HepG2 (cell line): ENCODE measurements at regions not wholly inside any gene's neighbourhood (a gene's known extent, or its start where the extent isn't known, plus 50 kb on each side); places are given as distances from the start of the nearest gene placed in this dataset.

Source experiments
- ATAC-seq: fragments of 200-7000 bp; cut with Tn5 transposase; 3 replicates; pipeline ENCODE4 v1.9.1; 2020; ENCODE audit warnings: mild to moderate bottlenecking, moderate library complexity
- BruUV-seq: library from RNA; stranded (reverse); fragments of 400-500 nt; replicated peaks from 2 replicates; lab custom pipeline; 2021; lab: Mats Ljungman, UMichigan
- CTCF ChIA-PET: fragments of 300-600 bp; formaldehyde crosslinking; extraction: SDS; loops from one replicate; lab custom pipeline; 2021; ENCODE audit warnings: low total read pairs, inconsistent platforms, low intra/inter-chr PET ratio; lab: Yijun Ruan, JAX
- POLR2A ChIA-PET: fragments of 350-600 bp; sonication (Branson Sonifier 250); formaldehyde crosslinking; loops from one replicate; lab custom pipeline; 2020; ENCODE audit warnings: antibody characterized with exemption, inconsistent platforms; lab: Yijun Ruan, JAX
- DNase-seq: peaks from one replicate; pipeline ENCODE4 v3.0.0-alpha.2; 2015; ENCODE audit warnings: low spot score
- FAIRE-seq: peaks from 3 replicates; lab custom pipeline; 2011; peaks lifted over from hg19 to GRCh38; lab: Jason Lieb, UNC
- H2AFZ ChIP-seq: one replicate; pipeline ENCODE4 v1.6.1; 2011; ENCODE audit warnings: low read length, inconsistent platforms
- H3K27ac ChIP-seq: fragments of 300-600 bp; 3 replicates; pipeline ENCODE4 v1.8.0; 2011; ENCODE audit warnings: mixed run types, mild to moderate bottlenecking, mixed read lengths, low read length, inconsistent platforms; ENCODE audit not compliant: insufficient read depth; ENCODE audit errors: extremely low read length
- H3K27me3 ChIP-seq, 2 experiments: fragments of 200-600 bp in 1 of 2; 2 replicates in 1 of 2; 3 replicates in 1 of 2; pipeline versions ENCODE4 v1.6.0 to v1.8.0; 2011; ENCODE audit warnings: low read length in 2 of 2, mild to moderate bottlenecking in 2 of 2, moderate library complexity in 2 of 2, inconsistent platforms in 1 of 2; ENCODE audit not compliant: insufficient read depth in 2 of 2, control insufficient read depth in 1 of 2
- H3K36me3 ChIP-seq, 2 experiments: fragments of 200-600 bp in 1 of 2; replicated peaks in 1 of 2; 2 replicates in 1 of 2; 3 replicates in 1 of 2; pipeline versions ENCODE4 v1.5.1 to v1.8.0; 2011; ENCODE audit warnings: low read length in 2 of 2, inconsistent platforms in 1 of 2; ENCODE audit not compliant: insufficient read depth in 2 of 2, control insufficient read depth in 1 of 2
- H3K4me1 ChIP-seq: 2 replicates; pipeline ENCODE4 v1.5.1; 2012; ENCODE audit warnings: low read length, inconsistent platforms; ENCODE audit not compliant: insufficient read depth
- H3K4me2 ChIP-seq: 2 replicates; pipeline ENCODE4 v1.6.0; 2011; ENCODE audit warnings: low read depth, low read length, inconsistent platforms
- H3K4me3 ChIP-seq, 3 experiments: fragments of 200-600 bp in 1 of 3; sonication (generic), shearing (Covaris generic) in 1 of 3; replicated peaks in 1 of 3; 2 replicates each; pipeline ENCODE4 v1.5.1; 2011 to 2016; ENCODE audit warnings: low read length in 3 of 3, inconsistent platforms in 2 of 3, low read depth in 2 of 3, mild to moderate bottlenecking in 2 of 3, control low read depth in 1 of 3, mixed read lengths in 1 of 3; ENCODE audit not compliant: insufficient read depth in 1 of 3
- H3K79me2 ChIP-seq: one replicate; pipeline ENCODE4 v1.6.1; 2011; ENCODE audit warnings: low read length, inconsistent platforms; ENCODE audit not compliant: insufficient read depth
- H3K9ac ChIP-seq: 2 replicates; pipeline ENCODE4 v1.6.0; 2011; ENCODE audit warnings: mild to moderate bottlenecking, low read depth, low read length, inconsistent platforms; ENCODE audit not compliant: insufficient read depth
- H3K9me3 ChIP-seq: 2 replicates; pipeline ENCODE4 v1.5.1; 2012; ENCODE audit warnings: mild to moderate bottlenecking, low read length
- H4K20me1 ChIP-seq: 2 replicates; pipeline ENCODE4 v1.6.0; 2011; ENCODE audit warnings: inconsistent platforms, mild to moderate bottlenecking, low read length, moderate library complexity; ENCODE audit not compliant: insufficient read depth
- ATM ChIP-seq: fragments of 450-650 bp; IDR thresholded peaks from 2 replicates; pipeline ENCODE4 v1.7.1; 2017; ENCODE audit warnings: mild to moderate bottlenecking, borderline replicate concordance
- DDIT3 ChIP-seq: sonication (generic); formaldehyde crosslinking; IDR thresholded peaks from 2 replicates; pipeline ENCODE4 v1.4.0; 2020; ENCODE audit warnings: mild to moderate bottlenecking, missing genetic modification reagents
- HDAC6 ChIP-seq: fragments of 200-600 bp; sonication (generic); IDR thresholded peaks from 2 replicates; pipeline ENCODE4 v1.7.0; 2017; ENCODE audit warnings: mild to moderate bottlenecking, antibody characterized with exemption, low read length, low read depth
- RAD21 ChIP-seq: fragments of 450-650 bp; formaldehyde crosslinking; IDR thresholded peaks from 2 replicates; pipeline ENCODE4 v1.5.0; 2020; ENCODE audit warnings: mild to moderate bottlenecking
- RCOR2 ChIP-seq: IDR thresholded peaks from 2 replicates; pipeline ENCODE4 v1.6.1; 2016; ENCODE audit warnings: missing biosample characterization, missing genetic modification reagents
- RXRA ChIP-seq: sonication (generic); formaldehyde crosslinking; IDR thresholded peaks from 2 replicates; pipeline ENCODE4 v1.5.1; 2020; ENCODE audit warnings: missing genetic modification reagents
- SIX1 ChIP-seq: sonication (generic); formaldehyde crosslinking; IDR thresholded peaks from 2 replicates; pipeline ENCODE4 v1.4.0; 2020; ENCODE audit warnings: missing genetic modification reagents, borderline replicate concordance
- SNRNP70 ChIP-seq: fragments of 200-400 bp; formaldehyde crosslinking; IDR thresholded peaks from 2 replicates; pipeline ENCODE4 v1.6.1; 2017; ENCODE audit warnings: mild to moderate bottlenecking, low read depth, low read length, moderate library complexity
- SYNCRIP ChIP-seq: fragments of 200-400 bp; formaldehyde crosslinking; IDR thresholded peaks from 2 replicates; pipeline ENCODE4 v1.6.1; 2018; ENCODE audit warnings: mild to moderate bottlenecking, low read depth, low read length; ENCODE audit not compliant: insufficient read depth
- TBX2 ChIP-seq: sonication (generic); formaldehyde crosslinking; IDR thresholded peaks from 2 replicates; pipeline ENCODE4 v1.5.0; 2020; ENCODE audit warnings: missing genetic modification reagents, mild to moderate bottlenecking, borderline replicate concordance
- ZNF337 ChIP-seq: sonication (generic); formaldehyde crosslinking; IDR thresholded peaks from 2 replicates; pipeline ENCODE4 v1.5.1; 2020; ENCODE audit warnings: missing genetic modification reagents, low read depth, mild to moderate bottlenecking, borderline replicate concordance
- ZNF460 ChIP-seq: sonication (generic); formaldehyde crosslinking; IDR thresholded peaks from 2 replicates; pipeline ENCODE4 v1.5.1; 2020; ENCODE audit warnings: missing genetic modification reagents, mild to moderate bottlenecking, borderline replicate concordance
- ZNF879 ChIP-seq: sonication (generic); formaldehyde crosslinking; IDR thresholded peaks from 2 replicates; pipeline ENCODE4 v1.8.1; 2023; ENCODE audit warnings: missing genetic modification reagents
- WGBS: methylation state at CpG from one replicate; pipeline ENCODE4 v1.1.6; 2017; ENCODE audit warnings: low lambda C conversion rate; 5-methylcytosine and 5-hydroxymethylcytosine counted together
- in situ Hi-C: cut with HindIII; loops from 2 replicates; pipeline ENCODE4 v1.10.0; 2017; ENCODE audit warnings: low pct_unique_long_range_greater_than_20kb; ENCODE audit not compliant: extremely low pct_ligation_motif_present
- intact Hi-C: fragments of 100-400 bp; cut with micrococcal nuclease; formaldehyde crosslinking; loops from one replicate; pipeline ENCODE4 v1.10.0; 2022; ENCODE audit not compliant: unreplicated experiment

- Histone ChIP-seq H3K27me3 (no peaks in the 10 kb centered on the region), H3K79me2 (no peaks in the 10 kb centered on the region)
- TF ChIP-seq ATM: no peak
- no peak for TF ChIP-seq RCOR2 (CRISPR knock-in tag)
- no peak for TF ChIP-seq SYNCRIP
- TF ChIP-seq TBX2 (CRISPR knock-in tag): no peak
- TF ChIP-seq, all 625 proteins: peak for 0
- CTCF ChIA-PET: no interaction called here
- H2AFZ ChIP-seq: no peak overlapping the region
- no peaks in the 10 kb centered on the region for H3K9me3 ChIP-seq
- H3K4me1 ChIP-seq: no peaks in the 10 kb centered on the region
- ATAC-seq (no peak), FAIRE-seq (no peak), DNase-seq (no peak)
- POLR2A ChIA-PET: no interaction called here
- no peak overlapping the region for H3K9ac ChIP-seq
- H3K27ac ChIP-seq: no peak overlapping the region
- H3K4me3 ChIP-seq: no peak overlapping the region
- BruUV-seq: no TSS peak
- intact Hi-C loops: no loop called here
- in situ Hi-C loops: no loop called here
- WGBS: 3% methylated on average over 1 of the region's 1 CpG
- H4K20me1 ChIP-seq: no peaks in the 10 kb centered on the region
- no peaks in the 10 kb centered on the region for H3K36me3 ChIP-seq
- no peak overlapping the region for H3K4me2 ChIP-seq
These were observed 140.0 kb downstream of the SLC17A6 start for GRCh38 chr11:22478169-22478568.

- Histone ChIP-seq H2AFZ (no peak overlapping the region), H3K27ac (no peak overlapping the region), H3K4me3 (no peak overlapping the region), H3K4me2 (no peak overlapping the region), H3K36me3 (no peaks in the 10 kb centered on the region), H3K9ac (no peak overlapping the region), H3K4me1 (no peaks in the 10 kb centered on the region), H3K79me2 (no peaks in the 10 kb centered on the region), H4K20me1 (no peaks in the 10 kb centered on the region), H3K27me3 (no peaks in the 10 kb centered on the region), H3K9me3 (no peaks in the 10 kb centered on the region)
- ChIA-PET CTCF (no interaction called here), POLR2A (no interaction called here)
- in situ Hi-C loops (no loop called here), intact Hi-C loops (no loop called here)
- FAIRE-seq (no peak), DNase-seq (no peak), ATAC-seq (no peak)
- BruUV-seq: no TSS peak
- TF ChIP-seq ZNF879 (CRISPR knock-in tag) (no peak), ZNF337 (CRISPR knock-in tag) (no peak), SNRNP70 (no peak), ZNF460 (CRISPR knock-in tag) (no peak), HDAC6 (no peak), RXRA (CRISPR knock-in tag) (no peak), SIX1 (CRISPR knock-in tag) (no peak), RAD21 (no peak), DDIT3 (no peak)
These were observed 139.1 kb downstream of the SLC17A6 start for GRCh38 chr11:22477312-22477711.
